ENCODE measurements at regions not wholly inside any gene's neighbourhood (a gene's known extent, or its start where the extent isn't known, plus 50 kb on each side); places are given as distances from the start of the nearest gene placed in this dataset.
"Not testable (repeated sequence)": the region's sequence is repeated elsewhere in the genome, so short reads cannot be mapped to it uniquely, and the experiment has no call there.

DNA sequence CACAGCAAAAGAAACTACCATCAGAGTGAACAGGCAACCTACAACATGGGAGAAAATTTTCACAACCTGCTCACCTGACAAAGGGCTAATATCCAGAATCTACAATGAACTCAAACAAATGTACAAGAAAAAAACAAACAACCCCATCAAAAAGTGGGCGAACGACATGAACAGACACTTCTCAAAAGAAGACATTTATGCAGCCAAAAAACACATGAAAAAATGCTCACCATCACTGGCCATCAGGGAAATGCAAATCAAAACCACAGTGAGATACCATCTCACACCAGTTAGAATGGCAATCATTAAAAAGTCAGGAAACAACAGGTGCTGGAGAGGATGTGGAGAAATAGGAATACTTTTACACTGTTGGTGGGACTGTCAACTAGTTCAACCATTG is 207.8 kb downstream of the USP6NL start:
- no CpG with 5 or more reads among the region's 2 CpGs for WGBS
- DNase-seq (ENCODE audit: extremely low spot score): not testable (repeated sequence)

DNA sequence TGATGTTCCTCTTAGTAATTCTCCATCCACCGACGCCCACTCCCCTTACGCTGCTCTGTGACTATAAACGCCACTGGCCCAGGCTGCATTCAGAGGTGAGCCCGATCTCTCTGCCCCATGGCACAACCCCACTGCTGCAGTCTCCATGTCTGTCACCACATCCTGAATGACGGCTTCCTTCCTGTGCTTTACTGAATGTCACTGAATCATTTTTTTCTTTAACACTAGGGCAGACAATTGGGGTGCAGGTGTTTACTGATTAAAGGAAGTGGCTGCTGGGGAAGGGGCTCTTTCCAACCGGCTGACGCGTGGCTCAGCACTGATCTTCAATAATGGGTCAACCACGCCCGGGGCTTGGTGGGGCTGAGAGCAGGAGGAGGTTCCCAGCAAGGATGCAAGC is 208.3 kb downstream of the USP6NL start:
- Histone ChIP-seq H3K4me1 (ENCODE audit: insufficient read depth) (no peaks in the 10 kb centered on the region), H3K4me3 (ENCODE audit: low read depth, low read length) (no peak overlapping the region), H3K36me3 (ENCODE audit: insufficient read depth) (no peaks in the 10 kb centered on the region), H3K27ac (ENCODE audit: low read depth) (no peak overlapping the region)
- WGBS: 81% methylated on average over 11 of the region's 11 CpGs
- no peak for DNase-seq (ENCODE audit: extremely low spot score)

More for the DNA sequence above, 207.8 kb downstream of the USP6NL start:
- H3K36me3 ChIP-seq (ENCODE audit: insufficient read depth); H3K4me3 ChIP-seq (ENCODE audit: low read depth, low read length); H3K4me1 ChIP-seq (ENCODE audit: insufficient read depth); H3K27ac ChIP-seq (ENCODE audit: low read depth): not testable (repeated sequence)

DNA sequence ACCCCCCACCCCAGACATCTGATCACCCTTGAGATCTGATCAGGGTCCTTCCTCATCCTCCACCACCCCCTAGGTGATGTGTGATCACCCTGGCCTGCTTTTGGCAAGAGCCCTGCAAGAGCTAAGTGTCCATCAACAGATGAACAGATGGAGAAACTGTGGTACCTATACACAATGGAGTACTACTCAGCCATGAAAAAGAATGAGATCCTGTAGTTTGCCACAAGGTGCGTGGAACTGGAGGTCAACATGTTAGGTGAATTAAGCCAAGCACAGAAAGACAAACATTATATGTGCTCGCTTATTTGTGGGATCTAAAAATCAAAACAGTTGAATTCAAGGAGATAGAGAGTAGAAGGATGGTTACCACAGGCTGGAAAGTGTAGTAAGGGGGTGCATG is 209.1 kb downstream of the USP6NL start:
- no peak overlapping the region for H3K27ac ChIP-seq (ENCODE audit: low read depth)
- DNase-seq (ENCODE audit: extremely low spot score): no peak
- no peaks in the 10 kb centered on the region for H3K4me1 ChIP-seq (ENCODE audit: insufficient read depth)
- 96% methylated on average over 2 of the region's 2 CpGs for WGBS
- H3K36me3 ChIP-seq (ENCODE audit: insufficient read depth): no peaks in the 10 kb centered on the region
- no peak overlapping the region for H3K4me3 ChIP-seq (ENCODE audit: low read depth, low read length)

DNA sequence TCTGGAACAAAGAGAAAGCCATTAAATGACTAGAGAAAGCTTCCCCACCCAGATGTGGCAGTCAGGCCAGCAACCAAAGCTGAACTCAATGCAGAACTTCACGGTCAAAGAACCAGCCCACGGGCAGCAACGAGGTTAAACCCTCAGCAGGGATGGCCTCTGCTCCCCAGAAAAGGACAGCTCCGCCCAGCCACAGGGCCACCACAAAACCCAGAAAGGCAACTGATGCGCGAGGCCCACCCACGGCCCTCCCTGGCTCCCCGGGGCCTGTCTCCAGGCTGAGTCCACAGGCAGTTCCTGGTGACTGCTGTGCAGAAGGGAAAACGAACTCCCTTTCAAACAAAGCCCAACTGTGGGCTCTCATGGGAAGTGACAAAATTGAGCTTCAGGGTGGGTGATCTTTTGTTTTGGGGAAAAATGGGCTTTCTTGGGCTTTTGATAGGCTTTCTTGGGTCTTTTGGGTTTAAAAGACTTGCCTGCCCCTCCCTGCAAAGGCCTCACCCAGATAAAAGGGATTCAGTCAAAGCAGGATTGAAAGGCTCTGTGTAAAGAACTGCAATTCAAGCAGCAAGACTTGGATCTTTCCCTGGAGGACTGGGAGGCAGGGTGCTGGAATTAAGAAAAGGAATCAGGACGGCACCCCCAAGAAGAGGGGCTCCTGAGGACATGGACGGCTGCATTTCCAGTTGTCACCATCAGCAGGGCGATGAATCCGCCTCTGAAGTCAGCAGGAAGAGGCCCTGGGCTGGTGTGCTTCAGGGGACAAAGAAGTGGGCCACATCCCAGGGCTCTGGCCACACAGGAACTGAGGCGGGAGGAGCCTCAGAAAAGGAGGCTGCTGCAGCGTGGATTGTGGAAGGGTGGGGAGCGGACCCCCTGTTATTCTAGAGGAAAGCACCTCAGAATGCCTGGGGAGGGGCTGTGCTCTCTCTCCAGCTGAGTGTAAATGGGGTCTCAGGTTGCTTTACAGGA is 209.9 kb downstream of the USP6NL start:
- Histone ChIP-seq H3K4me1 (ENCODE audit: insufficient read depth) (no peaks in the 10 kb centered on the region), H3K36me3 (ENCODE audit: insufficient read depth) (no peaks in the 10 kb centered on the region), H3K27ac (ENCODE audit: low read depth) (no peak overlapping the region), H3K4me3 (ENCODE audit: low read depth, low read length) (no peak overlapping the region)
- WGBS: 85% methylated on average over 16 of the region's 16 CpGs
- DNase-seq (ENCODE audit: extremely low spot score): no peak

DNA sequence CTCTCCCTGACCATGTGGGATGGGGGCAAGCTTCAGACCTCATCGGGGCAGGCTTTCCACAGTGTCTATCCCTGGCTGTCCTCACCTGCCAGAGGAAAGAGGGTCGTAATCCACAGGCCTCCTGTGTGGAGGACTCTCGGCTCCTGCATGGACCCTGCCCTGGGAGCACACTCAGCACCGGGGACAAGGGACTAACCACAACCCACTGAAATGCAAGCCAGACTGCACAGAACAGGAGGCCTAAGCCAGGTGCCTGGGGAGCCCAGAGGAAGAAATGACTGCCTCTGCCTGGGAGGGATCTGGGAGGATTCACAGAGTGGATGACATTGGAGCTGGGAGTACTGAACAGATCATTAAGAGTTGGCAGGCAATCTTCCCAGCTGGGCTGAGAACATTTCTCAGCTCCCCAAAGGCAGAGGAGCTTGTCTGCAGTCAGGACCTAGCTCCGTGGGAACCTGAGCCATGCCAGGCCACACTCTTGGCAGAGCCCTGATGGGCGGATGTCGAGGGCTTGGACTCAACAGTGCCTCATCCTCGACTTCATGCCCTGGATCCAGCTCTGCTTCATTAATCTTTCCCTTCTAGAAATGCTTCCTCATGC is 213.4 kb downstream of the USP6NL start:
- Histone ChIP-seq H3K4me1 (ENCODE audit: insufficient read depth) (no peaks in the 10 kb centered on the region), H3K36me3 (ENCODE audit: insufficient read depth) (no peaks in the 10 kb centered on the region), H3K27ac (ENCODE audit: low read depth) (no peak overlapping the region), H3K4me3 (ENCODE audit: low read depth, low read length) (no peak overlapping the region)
- no peak for DNase-seq (ENCODE audit: extremely low spot score)
- WGBS: 65% methylated on average over 8 of the region's 8 CpGs

DNA sequence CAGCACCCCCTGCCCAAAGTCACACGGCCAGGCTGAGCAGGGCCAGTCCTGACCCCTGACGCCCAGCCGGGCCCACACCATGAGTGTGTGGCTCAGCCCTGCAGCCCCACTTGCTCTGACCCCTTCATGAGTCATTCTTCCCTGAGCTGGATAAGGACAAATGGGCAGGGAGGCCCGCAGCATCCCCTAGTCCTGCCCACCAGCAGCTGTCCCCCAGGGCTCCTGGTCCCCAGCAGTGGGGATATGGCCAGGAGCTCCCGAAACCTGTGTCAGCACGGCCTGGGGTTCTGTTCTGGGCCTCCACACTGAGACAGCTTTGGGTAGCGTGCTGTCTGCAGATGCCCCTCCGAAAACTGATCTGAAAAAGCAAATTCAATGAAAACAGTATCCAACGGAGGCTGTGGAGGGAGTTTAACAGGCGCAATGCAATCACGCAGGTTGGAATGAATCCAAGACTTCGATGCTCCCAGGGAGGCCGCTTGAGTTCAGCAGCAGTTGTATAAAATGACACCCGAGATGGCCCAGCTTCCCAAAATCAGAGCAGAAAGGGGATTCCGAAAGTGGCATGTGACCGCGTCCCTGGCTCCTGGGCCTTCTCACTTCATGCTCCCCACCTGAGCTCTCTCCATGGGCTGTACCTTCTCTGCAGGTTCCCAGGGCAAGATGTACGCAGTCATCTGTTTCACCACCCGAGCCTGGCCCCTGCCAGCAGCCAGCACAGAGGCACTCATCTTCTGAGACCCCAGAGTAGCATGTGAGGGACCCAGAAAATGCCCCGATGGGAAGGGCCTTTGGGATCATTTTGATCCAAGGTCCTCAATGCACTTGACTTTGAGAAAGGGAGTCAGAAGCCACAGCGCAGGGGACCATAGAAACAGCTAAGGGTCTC is 214.1 kb downstream of the USP6NL start:
- Histone ChIP-seq H3K27ac (ENCODE audit: low read depth) (no peak overlapping the region), H3K36me3 (ENCODE audit: insufficient read depth) (no peaks in the 10 kb centered on the region), H3K4me1 (ENCODE audit: insufficient read depth) (no peaks in the 10 kb centered on the region), H3K4me3 (ENCODE audit: low read depth, low read length) (no peak overlapping the region)
- no peak for DNase-seq (ENCODE audit: extremely low spot score)
- WGBS: 83% methylated on average over 21 of the region's 21 CpGs

DNA sequence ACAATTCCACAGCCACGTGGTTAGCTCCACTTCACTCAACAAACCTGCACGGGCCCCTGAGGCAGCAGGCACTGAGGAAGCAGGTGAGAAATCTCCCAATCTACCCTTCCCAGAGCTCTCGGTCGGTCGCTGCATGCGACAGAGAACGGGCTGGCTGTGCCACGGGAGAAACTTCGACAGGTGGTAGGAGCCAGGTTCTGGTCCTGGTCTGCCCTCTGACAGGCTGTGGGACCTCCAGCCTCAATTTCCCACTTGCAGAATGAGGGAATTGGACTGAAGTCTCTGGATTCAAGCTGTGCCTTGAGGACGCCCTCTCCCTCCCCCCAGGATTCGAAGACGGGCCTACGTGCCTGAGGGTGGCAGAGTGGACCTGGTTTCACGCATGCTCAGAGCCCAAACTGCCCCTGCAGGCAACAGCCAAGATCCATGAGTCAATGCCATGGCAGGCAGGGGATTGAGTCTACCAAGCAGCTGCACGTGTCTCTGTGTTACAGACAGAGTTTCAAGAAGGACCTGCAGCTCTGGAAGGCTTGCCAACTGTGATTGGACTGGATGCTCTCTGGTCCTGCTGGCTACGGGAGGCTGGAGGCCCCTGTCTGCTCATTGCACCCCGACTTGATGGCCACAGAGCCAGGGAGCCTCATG is 215.0 kb downstream of the USP6NL start:
- Histone ChIP-seq H3K36me3 (ENCODE audit: insufficient read depth) (no peaks in the 10 kb centered on the region), H3K27ac (ENCODE audit: low read depth) (no peak overlapping the region), H3K4me1 (ENCODE audit: insufficient read depth) (no peaks in the 10 kb centered on the region), H3K4me3 (ENCODE audit: low read depth, low read length) (no peak overlapping the region)
- DNase-seq (ENCODE audit: extremely low spot score): no peak
- 87% methylated on average over 17 of the region's 17 CpGs for WGBS

DNA sequence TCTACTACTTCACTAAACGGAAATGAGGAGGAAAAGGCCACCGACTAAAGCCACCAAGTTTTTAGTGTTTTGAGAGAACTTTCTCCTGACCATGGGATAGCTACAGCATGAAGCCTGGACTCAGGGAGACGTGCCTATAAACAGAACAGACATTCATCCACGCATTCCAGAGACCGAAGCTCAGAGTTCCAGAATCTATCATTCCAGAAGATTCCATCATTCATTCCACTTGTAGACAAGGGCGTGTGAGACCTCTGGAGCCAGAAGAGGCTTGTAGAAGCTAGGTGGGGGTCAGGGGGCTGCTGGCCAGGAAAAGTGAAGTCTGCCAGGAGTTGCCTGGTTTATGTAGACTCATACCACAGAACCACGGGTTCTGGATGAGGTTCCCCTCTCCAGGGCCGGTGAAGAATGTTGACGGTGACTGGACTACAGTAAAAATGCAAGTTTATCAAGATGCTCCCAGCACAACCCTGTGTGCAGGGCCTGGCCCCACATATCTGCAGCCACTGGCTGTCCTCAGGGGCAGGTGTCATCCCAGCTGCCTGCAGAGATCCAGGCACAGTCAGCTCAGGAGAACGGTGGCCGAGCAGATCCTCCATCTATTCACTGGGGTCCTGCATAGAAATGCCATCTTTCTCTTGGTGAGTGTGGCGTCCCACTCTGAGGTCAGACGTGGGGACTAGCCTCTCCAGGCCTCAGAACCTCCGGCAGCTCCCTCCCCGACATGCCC is 215.7 kb downstream of the USP6NL start:
- H3K36me3 ChIP-seq (ENCODE audit: insufficient read depth): no peaks in the 10 kb centered on the region
- no peak overlapping the region for H3K4me3 ChIP-seq (ENCODE audit: low read depth, low read length)
- no peak for DNase-seq (ENCODE audit: extremely low spot score)
- 88% methylated on average over 15 of the region's 15 CpGs for WGBS
- H3K27ac ChIP-seq (ENCODE audit: low read depth): no peak overlapping the region
- H3K4me1 ChIP-seq (ENCODE audit: insufficient read depth): no peaks in the 10 kb centered on the region

DNA sequence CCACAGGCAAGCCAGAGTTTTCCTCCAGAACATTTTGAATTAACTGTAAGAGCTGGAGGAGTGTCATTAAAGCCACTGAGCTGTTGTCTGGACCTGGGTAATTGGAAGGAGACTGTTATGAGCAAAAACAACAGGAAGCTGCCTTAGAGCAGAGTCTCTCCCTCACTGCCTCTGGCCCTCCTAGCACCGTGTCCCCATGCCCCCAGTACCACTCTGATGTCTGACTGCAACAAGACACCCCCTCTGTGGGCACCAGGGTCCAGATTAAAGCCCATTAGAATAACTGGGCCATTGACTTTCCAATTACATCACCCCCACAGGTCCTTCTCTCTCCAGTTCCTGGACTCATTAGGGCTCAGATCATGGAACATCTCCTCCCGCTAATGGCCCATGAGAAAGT is 216.3 kb downstream of the USP6NL start:
- H3K36me3 ChIP-seq (ENCODE audit: insufficient read depth): no peaks in the 10 kb centered on the region
- no peaks in the 10 kb centered on the region for H3K4me1 ChIP-seq (ENCODE audit: insufficient read depth)
- no peak overlapping the region for H3K4me3 ChIP-seq (ENCODE audit: low read depth, low read length)
- H3K27ac ChIP-seq (ENCODE audit: low read depth): no peak overlapping the region
- DNase-seq (ENCODE audit: extremely low spot score): no peak
- whole genome bisulfite sequencing: 89% methylated on average over 2 of the region's 2 CpGs

DNA sequence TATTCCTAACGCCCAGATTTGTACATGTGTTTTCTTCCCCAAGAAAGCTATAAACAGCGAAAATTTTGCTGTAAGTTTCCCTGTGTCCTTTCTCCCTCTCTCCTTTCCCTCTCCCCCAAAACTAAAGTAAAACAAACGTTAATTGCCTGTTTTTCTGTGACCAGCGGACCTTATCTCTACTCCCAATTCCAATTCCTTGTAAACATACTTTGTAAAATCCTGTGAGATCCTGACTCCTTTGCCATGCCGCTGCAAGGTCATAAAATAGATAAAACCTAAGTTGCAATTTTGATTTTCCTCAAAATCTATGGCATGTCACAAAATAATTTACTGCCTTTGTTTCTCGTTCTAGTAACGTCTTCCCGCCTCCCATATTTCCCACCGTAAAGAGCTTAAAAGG is 217.6 kb downstream of the USP6NL start:
- Histone ChIP-seq H3K4me1 (ENCODE audit: insufficient read depth) (no peaks in the 10 kb centered on the region), H3K36me3 (ENCODE audit: insufficient read depth) (no peaks in the 10 kb centered on the region), H3K27ac (ENCODE audit: low read depth) (no peak overlapping the region), H3K4me3 (ENCODE audit: low read depth, low read length) (peak overlapping the region; percentile 0)
- WGBS: 41% methylated on average over 9 of the region's 9 CpGs
- no peak for DNase-seq (ENCODE audit: extremely low spot score)

DNA sequence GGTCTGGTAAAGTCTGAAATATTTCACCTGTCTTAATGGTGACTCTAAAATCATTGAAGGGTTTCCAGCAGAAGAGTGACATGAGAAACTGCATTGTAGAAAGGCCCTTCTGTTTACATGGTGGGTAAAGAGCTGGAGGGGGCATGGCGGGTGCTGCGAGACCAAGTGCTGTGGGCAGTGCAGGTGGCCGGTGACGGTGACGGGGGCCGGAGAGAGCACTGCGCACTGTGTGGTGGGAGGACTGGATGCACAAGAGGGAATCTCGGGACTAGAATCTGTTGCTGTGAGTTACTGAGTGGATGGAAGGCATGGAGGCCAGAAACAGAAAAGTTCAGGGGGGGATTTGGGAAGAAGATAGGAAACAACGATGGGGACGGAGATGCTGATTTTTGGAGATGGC is 218.7 kb downstream of the USP6NL start:
- H3K36me3 ChIP-seq (ENCODE audit: insufficient read depth): no peaks in the 10 kb centered on the region
- no peak for DNase-seq (ENCODE audit: extremely low spot score)
- no peaks in the 10 kb centered on the region for H3K4me1 ChIP-seq (ENCODE audit: insufficient read depth)
- H3K27ac ChIP-seq (ENCODE audit: low read depth): no peak overlapping the region
- 92% methylated on average over 10 of the region's 10 CpGs for WGBS
- H3K4me3 ChIP-seq (ENCODE audit: low read depth, low read length): no peak overlapping the region

DNA sequence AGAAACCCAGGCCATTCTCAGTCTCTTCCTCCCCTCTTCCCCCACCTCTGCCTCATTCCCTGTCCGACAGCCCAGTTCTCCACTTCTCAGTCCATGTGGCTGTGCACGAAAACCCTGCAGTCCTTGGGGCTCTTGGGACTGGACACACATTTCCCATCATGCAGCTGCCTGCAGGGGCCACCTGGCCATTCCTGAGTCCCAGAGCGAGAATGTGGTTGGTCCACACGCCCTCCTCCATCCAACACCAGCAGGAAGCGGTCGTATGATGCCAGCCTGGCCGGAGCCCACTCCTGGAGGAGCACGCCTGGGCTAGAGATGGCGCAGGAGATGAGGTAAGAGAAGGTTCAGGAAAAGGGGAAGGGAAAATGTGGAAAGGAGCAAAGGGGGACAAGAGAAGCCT is 222.5 kb downstream of the USP6NL start:
- DNase-seq (ENCODE audit: extremely low spot score): no peak
- no peak overlapping the region for H3K27ac ChIP-seq (ENCODE audit: low read depth)
- WGBS: 89% methylated on average over 9 of the region's 9 CpGs

More for the DNA sequence above, 222.5 kb downstream of the USP6NL start:
- Histone ChIP-seq H3K4me3 (ENCODE audit: low read depth, low read length) (no peak overlapping the region), H3K4me1 (ENCODE audit: insufficient read depth) (no peaks in the 10 kb centered on the region), H3K36me3 (ENCODE audit: insufficient read depth) (no peaks in the 10 kb centered on the region)

Data from urinary bladder (tissue), 3 donors.